IPS-NIHi7 (cell line): ENCODE measurements at regions not wholly inside any gene's neighbourhood (a gene's known extent, or its start where the extent isn't known, plus 50 kb on each side); places are given as distances from the start of the nearest gene placed in this dataset.
A peak's percentile ranks its signal among the peaks of the same experiment; 100 is the strongest.

Source experiments
- DNase-seq: peaks from one replicate; pipeline ENCODE4 v3.0.0; 2012; ENCODE audit warnings: mixed read lengths; ENCODE audit errors: extremely low spot score

DNA sequence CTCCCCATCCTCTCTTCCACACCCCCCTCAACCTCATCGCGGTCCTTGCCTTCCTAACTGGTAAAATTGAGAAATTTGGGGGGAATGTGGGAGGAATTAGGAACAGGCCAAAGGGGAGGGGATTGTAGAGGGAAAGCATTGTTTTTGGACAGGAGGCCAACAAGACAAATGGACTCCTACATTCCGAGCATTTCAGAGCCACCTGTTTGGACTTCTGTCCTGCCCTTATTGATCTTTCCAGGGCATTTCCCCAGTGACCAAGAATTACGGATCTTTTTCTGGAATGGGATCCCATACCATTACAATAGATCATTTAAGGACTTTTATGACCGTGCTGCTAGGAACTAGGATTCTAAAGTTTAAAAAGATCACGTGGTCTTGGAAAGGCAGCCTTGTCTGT is 221.3 kb upstream of the ASIC2 start:
- DNase-seq: no peak

DNA sequence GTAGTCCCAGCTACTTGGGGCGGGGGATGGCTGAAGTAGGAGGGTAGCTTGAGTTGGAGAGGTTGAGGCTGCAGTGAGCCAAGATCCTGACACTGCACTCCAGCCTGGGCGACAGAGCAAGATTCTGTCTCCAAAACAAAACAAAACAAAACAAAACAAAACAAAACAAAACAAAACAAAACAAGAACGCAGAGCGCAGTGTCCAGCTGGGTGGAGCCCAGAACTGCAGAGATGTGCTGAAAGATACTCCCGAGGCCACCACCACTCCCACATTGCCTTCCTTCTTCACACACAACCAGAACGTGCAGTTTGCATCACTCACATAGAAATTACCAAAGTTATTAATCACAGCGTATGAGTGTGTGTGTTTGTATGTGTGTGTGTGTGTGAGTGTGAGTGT is 222.9 kb upstream of the ASIC2 start:
- DNase-seq: no peak

DNA sequence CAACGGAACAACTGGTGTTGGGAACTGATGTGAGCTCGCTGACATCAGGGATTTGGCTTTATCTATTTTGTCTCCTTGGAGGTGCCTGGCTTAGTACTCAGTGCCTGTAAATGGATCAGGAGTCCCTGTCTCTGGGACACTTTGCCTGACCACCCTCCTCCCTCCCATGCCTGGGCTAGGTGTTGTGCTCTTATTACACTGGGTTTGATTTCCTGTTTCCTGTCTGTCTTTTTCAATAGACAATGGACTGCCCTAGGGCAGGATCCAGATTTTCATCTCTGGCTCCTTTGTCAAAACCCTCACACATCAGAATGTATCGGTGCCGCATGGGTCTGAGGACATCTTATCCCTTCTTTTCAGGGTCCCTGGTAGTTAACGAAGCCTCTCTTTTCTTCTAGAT is 223.6 kb upstream of the ASIC2 start:
- DNase-seq: no peak

DNA sequence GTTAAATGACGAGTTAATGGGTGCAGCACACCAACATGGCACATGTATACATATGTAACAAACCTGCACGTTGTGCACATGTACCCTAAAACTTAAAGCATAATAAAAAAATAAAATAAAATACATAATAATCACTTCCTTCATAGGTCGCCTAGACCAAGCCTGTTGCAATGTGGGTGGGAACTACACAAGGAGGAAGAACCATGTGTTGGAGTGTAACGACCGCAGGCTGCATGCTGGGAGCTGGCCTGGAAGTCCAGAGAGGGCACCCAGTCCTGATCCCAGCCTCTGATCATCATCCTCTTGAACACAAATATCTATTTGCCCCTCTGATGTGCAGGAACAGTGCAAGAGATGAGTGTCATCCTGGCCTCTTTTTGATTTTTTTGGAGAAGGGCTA is 224.7 kb upstream of the ASIC2 start:
- no peak for DNase-seq

GRCh38 chr17:33519692-33520091 is 226.6 kb upstream of the ASIC2 start:
- DNase-seq: no peak

GRCh38 chr17:33520426-33521330 is 227.6 kb upstream of the ASIC2 start:
- peak; percentile 88 for DNase-seq

GRCh38 chr17:33521784-33522183 is 228.7 kb upstream of the ASIC2 start:
- peak; percentile 89 for DNase-seq

- peak; percentile 70 for DNase-seq
Observed at GRCh38 chr17:33522623-33523022, 229.5 kb upstream of the ASIC2 start.

GRCh38 chr17:33523577-33523981 is 230.5 kb upstream of the ASIC2 start:
- no peak for DNase-seq

DNA sequence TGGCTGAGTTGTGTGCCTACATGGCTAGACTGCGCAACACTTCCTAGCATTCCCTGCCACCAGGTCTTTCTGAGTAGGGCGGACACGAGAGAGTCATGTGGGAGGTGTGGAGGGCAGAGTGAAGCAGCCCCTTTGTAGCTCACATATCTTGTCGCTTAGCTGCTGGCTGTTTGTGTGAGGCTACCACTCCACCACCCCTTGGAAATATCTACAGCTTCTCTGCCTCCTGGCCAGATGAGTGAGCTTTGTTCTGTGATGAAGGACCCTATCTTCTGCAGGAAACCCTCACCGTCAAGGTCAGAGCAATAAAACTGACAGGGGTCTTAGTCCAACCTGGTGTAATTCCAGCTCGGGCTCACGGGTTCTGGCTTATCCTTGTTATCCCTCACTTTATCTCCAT is 232.1 kb upstream of the ASIC2 start:
- DNase-seq: no peak

GRCh38 chr17:33526717-33527116 is 233.6 kb upstream of the ASIC2 start:
- no peak for DNase-seq

- DNase-seq: no peak
Observed at GRCh38 chr17:33527290-33527689, 234.2 kb upstream of the ASIC2 start.

GRCh38 chr17:33528846-33529245 is 235.8 kb upstream of the ASIC2 start:
- no peak for DNase-seq

DNA sequence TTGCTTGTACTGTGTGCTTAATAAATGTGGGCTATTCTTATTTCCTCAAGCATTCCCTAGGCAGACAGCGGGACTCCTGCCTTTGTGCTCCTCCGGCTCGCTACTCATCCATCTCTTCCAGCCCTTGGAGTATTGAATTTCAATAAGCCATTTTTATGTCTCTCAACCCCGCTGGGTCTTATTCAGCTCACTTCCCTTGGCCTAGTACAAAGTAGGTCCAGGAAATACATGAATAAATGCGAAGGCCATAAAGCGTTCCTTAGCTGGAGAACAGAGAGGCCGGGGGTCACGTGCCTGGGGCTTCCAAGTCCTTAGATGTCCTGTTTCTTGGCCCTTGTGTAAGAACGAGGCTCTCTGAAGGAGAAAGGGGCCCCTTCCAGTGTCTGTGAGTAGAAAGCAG is 236.7 kb upstream of the ASIC2 start:
- no peak for DNase-seq

DNA sequence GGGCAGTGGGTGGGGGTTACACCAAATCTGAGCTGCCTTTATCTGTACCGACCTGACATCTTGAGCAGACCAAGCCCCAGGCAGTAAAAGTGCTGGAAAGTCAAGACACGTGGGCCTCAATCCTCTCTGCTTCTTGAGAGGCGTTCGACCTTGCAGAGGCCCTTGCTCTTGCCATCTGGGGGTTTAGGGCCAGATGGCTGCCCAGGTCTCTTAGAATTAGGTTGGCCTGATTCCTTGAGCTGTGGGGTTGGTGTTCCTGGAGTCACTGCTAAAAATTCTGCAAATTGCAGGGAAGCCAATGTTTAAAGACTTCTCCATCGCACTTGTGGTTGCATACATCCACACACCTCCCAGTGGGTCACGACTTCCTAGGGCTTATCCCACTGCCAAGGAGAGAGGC is 238.2 kb upstream of the ASIC2 start:
- no peak for DNase-seq

- DNase-seq: no peak
Observed at GRCh38 chr17:33534087-33534486, 241.0 kb upstream of the ASIC2 start.

DNA sequence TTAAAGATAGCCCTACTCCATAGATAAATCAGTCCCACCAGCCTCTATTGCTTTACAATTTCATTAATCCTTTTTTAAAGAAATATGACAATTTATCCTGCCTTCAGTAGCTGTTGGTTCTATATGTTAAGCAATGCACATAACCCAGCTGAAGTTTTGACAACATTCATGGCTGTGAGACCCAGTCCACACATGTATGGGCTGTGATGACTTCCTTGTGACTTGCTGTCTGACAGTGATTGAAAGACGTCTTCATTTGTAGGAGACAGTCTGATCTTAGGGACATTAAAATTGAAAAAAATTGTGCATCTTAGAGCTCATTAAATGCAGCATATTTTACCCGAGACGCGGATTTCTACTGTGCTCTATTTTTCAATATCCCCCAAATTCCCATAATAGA is 252.0 kb upstream of the ASIC2 start:
- no peak for DNase-seq

GRCh38 chr17:33550261-33550660 is 257.2 kb upstream of the ASIC2 start:
- DNase-seq: no peak

DNA sequence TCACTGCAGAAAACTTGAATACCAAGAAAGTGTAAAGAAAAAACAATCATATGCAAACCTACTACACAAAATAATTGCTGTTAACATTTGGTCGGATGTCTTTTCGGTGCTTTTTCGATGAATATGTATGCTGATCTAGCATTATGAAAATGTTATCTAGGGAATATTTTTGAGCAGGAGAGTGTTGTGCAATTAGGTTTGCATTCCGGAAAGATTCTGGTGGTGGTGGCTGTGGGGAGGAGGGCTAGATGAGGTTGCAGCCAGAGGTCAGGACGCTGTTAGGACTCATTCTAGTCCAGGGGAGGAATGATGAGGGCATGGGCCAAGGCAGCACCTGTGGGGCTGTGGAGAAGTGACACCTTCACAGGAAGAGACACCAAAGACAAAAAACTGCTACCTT is 258.0 kb upstream of the ASIC2 start:
- no peak for DNase-seq

DNA sequence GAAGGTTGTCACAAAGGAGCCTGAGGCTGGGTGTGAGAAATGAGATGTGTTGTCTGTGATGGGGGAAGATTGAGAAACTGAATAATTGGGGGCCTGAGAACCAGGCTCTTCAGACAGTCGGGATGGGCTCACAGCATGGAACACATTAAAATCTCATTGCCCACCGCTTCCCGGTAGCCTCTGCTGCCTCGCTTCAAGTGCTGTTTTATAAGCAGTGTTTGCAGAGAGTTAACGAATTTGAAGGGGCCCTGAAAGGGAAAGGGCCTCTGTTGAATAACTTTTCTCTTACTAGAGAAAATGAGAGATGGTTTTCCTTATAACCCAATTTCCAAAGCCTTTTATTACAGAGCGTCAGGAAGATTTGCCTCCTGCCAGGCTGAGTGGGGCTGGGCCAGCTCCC is 258.8 kb upstream of the ASIC2 start:
- DNase-seq: no peak

GRCh38 chr17:33560165-33560564 is 267.1 kb upstream of the ASIC2 start:
- no peak for DNase-seq

DNA sequence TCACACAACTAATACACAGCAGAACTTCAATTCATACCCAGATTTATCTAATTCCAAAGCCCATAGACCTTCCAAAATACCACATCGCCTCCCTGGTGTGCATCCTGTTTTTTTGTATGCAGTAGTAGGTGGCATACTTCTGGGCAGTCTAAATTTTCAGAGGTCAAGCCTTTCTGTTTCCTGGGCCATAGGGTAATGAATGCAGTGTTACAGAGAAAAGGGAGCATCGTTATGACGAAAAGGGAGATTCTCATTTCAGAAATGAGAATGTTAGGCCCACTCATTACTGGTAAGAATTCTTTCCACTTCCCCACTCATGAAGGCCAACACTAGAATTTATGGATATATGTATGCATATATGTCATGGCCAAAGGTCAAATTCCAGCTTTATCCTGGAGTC is 267.8 kb upstream of the ASIC2 start:
- DNase-seq: no peak

GRCh38 chr17:33561569-33562334 is 268.7 kb upstream of the ASIC2 start:
- DNase-seq: no peak
